Heart right ventricle (tissue), 16 donors: ENCODE measurements at regions not wholly inside any gene's neighbourhood (a gene's known extent, or its start where the extent isn't known, plus 50 kb on each side); places are given as distances from the start of the nearest gene placed in this dataset.

Experiments
- ATAC-seq, 8 donors: fragments of 200-7000 bp; cut with Tn5 transposase; one replicate each; pipeline ENCODE4 v1.9.1; 2020; ENCODE audit warnings: mild to moderate bottlenecking in 8 of 8, moderate library complexity in 8 of 8, moderate number of reproducible peaks in 1 of 8
- DNase-seq, 2 donors: peaks; one replicate each; pipeline ENCODE4 v3.0.0-alpha.2; 2020
- H3K27ac ChIP-seq, 10 donors: fragments of 200-600 bp; sonication (generic) in 2 of 10; one replicate each; pipeline versions ENCODE4 v1.5.0 to v1.8.0; 2020 to 2022; ENCODE audit warnings: mild to moderate bottlenecking in 3 of 10
- H3K27me3 ChIP-seq, 7 donors: fragments of 200-600 bp; one replicate each; pipeline ENCODE4 v1.8.0; 2021 to 2022; ENCODE audit warnings: mild to moderate bottlenecking in 2 of 7
- H3K36me3 ChIP-seq, 9 donors: fragments of 200-600 bp; sonication (generic) in 1 of 9; one replicate each; pipeline versions ENCODE4 v1.5.0 to v1.8.0; 2020 to 2022; ENCODE audit warnings: mild to moderate bottlenecking in 2 of 9
- H3K4me1 ChIP-seq, 9 donors: fragments of 200-600 bp; sonication (generic) in 1 of 9; one replicate each; pipeline versions ENCODE4 v1.5.0 to v1.8.0; 2020 to 2022; ENCODE audit warnings: mild to moderate bottlenecking in 4 of 9
- H3K4me3 ChIP-seq, 10 donors: fragments of 200-600 bp; sonication (generic) in 2 of 10; one replicate each; pipeline versions ENCODE4 v1.5.0 to v1.8.0; 2020 to 2022; ENCODE audit warnings: mild to moderate bottlenecking in 7 of 10, moderate library complexity in 2 of 10
- H3K9me3 ChIP-seq, 11 donors: fragments of 200-600 bp in 10 of 11; sonication (generic) in 2 of 11; one replicate each; pipeline versions ENCODE4 v1.5.0 to v1.8.0; 2013 to 2022; ENCODE audit warnings: mild to moderate bottlenecking in 2 of 11, control low read depth in 1 of 11, moderate library complexity in 1 of 11
- CTCF ChIP-seq, 9 donors: fragments of 200-600 bp; sonication (generic) in 2 of 9; IDR thresholded peaks; one replicate each; pipeline versions ENCODE4 v1.5.0 to v1.8.0; 2021 to 2022; ENCODE audit warnings: antibody characterized with exemption in 9 of 9, mild to moderate bottlenecking in 5 of 9, moderate library complexity in 1 of 9
- WGBS, 2 donors: extraction: QIAGEN DNeasy Blood & Tissue Kit; methylation state at CpG; one replicate each; pipeline ENCODE4 v1.1.7; 2013; ENCODE audit warnings: inconsistent platforms in 1 of 2; 5-methylcytosine and 5-hydroxymethylcytosine counted together
- intact Hi-C, 10 donors: fragments of 100-400 bp; cut with DNase I; formaldehyde crosslinking; loops; one replicate each; pipeline versions ENCODE4 v1.11.1 to v1.14.2; 2022
- donor health status: Arrhythmogenic right ventricular cardiomyopathy.
- donor health status: ischemic (EF 13 %, LVEDD 7.1; RV severe dilation, severe dysfunction).
- donor health status: healthy with polysubstance abuse.
- donor health status: DM: no; HTN: yes; CAD: no.
- donor health status: DM: no; HTN: no; CAD: no.
- donor health status: ischemic (EF 25% LVEDD 6.9; RV normal size, moderate dysfunction).
- donor health status: ischemic (EF 25% LVEDD 5.7; RV mildly dilated, moderate dysfunction).
- donor health status: healthy.
- donor health status: DM: yes; HTN: yes; CAD: no.
- donor health status: Ischemic cardiomyopathy.
- donor health status: ischemic (EF 35%, LVEDD 5.7; RV mildly dilated, moderate dysfunction).
- donor health status: nonischemic (EF 11% LVEDD 7.7; RV severe dilation, severe dysfunction).
- donor health status: DM: yes; HTN: yes; CAD: no.
- donor health status: PGD.
- donor health status: ischemic (EF 29% LVEDD 5.4; RV normal size, mild dysfunction).
- donor health status: nonischemic (EF 23%, LVEDD 6.1; RV moderate dilation, normal function).

- DNase-seq (no peak), ATAC-seq (no peak)
- TF ChIP-seq CTCF (IDR thresholded peaks at IDR 0.05): no peak
- intact Hi-C loops: no loop called here
- Histone ChIP-seq H3K9me3 (no peaks in the 10 kb centered on the region), H3K4me1 (no peaks in the 10 kb centered on the region), H3K36me3 (no peaks in the 10 kb centered on the region), H3K27me3 (no peaks in the 10 kb centered on the region), H3K4me3 (no peak overlapping the region), H3K27ac (no peak overlapping the region)
- 49 to 64% methylated on average over 2 of the region's 2 CpGs for WGBS, 2 donors
These were observed 611.0 kb downstream of the FSCB start for GRCh38 chr14:43896044-43896443.

GRCh38 chr14:43894534-43894933 lies 612.5 kb downstream of the FSCB start:
- Histone ChIP-seq H3K27ac (no peak overlapping the region), H3K27me3 (no peaks in the 10 kb centered on the region), H3K4me1 (no peaks in the 10 kb centered on the region), H3K4me3 (no peak overlapping the region), H3K36me3 (no peaks in the 10 kb centered on the region), H3K9me3 (no peaks in the 10 kb centered on the region)
- ATAC-seq (no peak), DNase-seq (no peak)
- peak in 6 of 9 donors; percentile 12 to 44 (median 28) for TF ChIP-seq CTCF (IDR thresholded peaks at IDR 0.05)
- 53 to 55% methylated on average over 3 of the region's 3 CpGs for WGBS, 2 donors
- intact Hi-C loops: no loop called here

GRCh38 chr14:43887523-43887922 lies 619.6 kb downstream of the FSCB start:
- Histone ChIP-seq H3K27ac (no peak overlapping the region), H3K4me1 (no peaks in the 10 kb centered on the region), H3K27me3 (no peaks in the 10 kb centered on the region), H3K36me3 (no peaks in the 10 kb centered on the region), H3K9me3 (no peaks in the 10 kb centered on the region), H3K4me3 (no peak overlapping the region)
- WGBS, 2 donors: 89 to 94% methylated on average over 2 of the region's 2 CpGs
- TF ChIP-seq CTCF (IDR thresholded peaks at IDR 0.05): no peak
- no peak for ATAC-seq
- intact Hi-C loops: no loop called here
- DNase-seq: no peak

- Histone ChIP-seq H3K4me1 (no peaks in the 10 kb centered on the region), H3K9me3 (no peaks in the 10 kb centered on the region), H3K4me3 (no peak overlapping the region), H3K36me3 (no peaks in the 10 kb centered on the region), H3K27ac (no peak overlapping the region), H3K27me3 (no peaks in the 10 kb centered on the region)
- ATAC-seq (no peak), DNase-seq (no peak)
- intact Hi-C loops: no loop called here
- no peak for TF ChIP-seq CTCF (IDR thresholded peaks at IDR 0.05)
- 53 to 74% methylated on average over 3 of the region's 3 CpGs for WGBS, 2 donors
These were observed 629.6 kb downstream of the FSCB start for GRCh38 chr14:43877351-43877960.
